HK-2 (cell line): ENCODE measurements at regions not wholly inside any gene's neighbourhood (a gene's known extent, or its start where the extent isn't known, plus 50 kb on each side); places are given as distances from the start of the nearest gene placed in this dataset.
A peak's percentile ranks its signal among the peaks of the same experiment; 100 is the strongest.

Experiments
- DNase-seq: peaks from one replicate; pipeline ENCODE4 v3.0.0-alpha.2; 2018; ENCODE audit not compliant: unreplicated experiment

DNA sequence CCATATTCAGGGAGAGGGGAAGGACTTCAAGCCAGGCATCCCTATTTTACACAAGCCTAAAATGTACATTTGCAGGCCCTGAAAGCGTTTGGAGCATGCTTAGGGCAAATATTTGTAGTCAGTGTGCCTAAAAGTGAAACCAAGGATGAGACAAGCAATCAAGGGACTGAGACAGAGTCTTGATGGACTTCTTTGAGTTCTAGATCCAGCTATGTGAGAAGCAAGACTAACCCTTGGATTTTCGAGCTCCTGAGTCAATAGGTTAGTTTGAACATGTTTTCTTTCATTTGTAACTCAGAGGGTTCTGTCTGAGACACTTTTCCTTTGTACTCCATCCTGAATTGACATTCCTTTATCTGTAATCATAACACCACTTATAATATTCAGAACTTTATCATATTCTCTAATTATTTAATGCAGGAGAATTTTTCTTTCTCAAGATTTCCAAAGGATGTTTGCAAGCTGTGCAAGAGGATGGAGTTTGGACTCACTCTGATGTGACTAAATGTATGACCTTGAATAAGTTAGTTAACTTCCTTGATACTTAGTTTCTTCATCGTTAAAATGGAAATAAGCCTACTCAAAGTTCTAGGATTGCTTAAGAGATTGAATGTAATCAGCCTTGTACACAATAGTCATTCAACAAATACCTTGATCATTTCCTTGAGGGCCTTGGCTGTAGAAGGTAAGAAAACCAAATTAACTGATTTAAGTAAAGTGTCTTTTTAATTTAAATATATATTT is 1237.8 kb upstream of the ZEB2 start:
- no peak for DNase-seq

DNA sequence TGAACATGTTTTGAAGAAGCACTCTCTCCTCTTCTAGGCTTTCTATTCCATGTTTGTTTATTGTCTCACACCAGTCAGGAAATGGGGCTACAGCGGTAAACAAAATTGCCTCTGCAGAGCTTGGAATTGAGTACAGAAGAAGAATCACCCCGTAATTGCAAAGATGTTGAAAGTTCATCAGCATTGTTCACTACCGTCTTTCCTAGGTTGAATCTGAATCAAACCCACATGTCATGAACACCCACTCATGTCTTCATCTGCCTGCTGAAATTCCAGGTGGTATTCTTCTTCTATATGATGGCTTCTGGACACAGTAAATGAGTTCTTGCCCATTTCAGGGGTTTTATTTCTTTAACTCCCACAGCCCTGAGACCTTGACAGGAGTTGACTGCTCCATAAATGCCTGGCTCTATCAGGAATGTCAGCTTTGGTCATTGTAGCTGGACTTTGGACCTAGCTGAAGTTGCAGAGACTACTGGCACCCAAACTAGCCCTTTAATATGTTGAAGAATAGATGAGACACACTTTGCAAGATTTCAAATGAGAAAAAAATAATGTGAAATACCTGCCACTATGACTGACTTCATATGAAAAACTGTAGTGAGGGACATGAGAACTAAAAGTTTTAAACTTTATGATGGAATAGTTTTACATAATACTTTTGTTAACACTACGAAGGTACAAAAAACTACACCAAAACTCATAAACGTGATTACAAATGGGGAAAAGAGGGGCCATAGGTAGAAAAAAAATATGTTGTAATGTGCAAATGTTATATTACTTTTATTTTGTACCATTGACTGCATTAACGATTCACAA is 1235.3 kb upstream of the ZEB2 start:
- DNase-seq: no peak

DNA sequence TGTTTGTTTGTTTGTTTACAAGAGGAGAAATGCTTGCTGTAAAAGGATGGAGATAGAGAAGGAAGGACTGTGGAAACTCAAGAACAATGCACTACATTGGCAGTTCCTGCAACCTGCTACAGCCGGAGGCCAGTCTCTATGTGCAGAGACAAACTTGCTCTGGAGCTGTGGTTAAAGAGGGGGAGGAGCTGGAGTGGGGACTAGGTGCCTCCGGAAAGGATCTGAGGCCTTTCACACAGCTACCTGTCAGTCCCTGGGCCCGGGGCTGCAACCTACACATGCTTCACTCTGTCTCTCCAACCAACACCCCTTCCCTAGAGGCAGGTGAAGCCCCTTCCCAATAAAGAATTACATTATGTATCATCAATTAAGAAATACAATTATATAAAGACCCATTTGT is 1234.0 kb upstream of the ZEB2 start:
- no peak for DNase-seq

GRCh38 chr2:145753041-145753608 is 1233.2 kb upstream of the ZEB2 start:
- DNase-seq: no peak

GRCh38 chr2:145752091-145752806 is 1232.3 kb upstream of the ZEB2 start:
- DNase-seq: peak; percentile 2

DNA sequence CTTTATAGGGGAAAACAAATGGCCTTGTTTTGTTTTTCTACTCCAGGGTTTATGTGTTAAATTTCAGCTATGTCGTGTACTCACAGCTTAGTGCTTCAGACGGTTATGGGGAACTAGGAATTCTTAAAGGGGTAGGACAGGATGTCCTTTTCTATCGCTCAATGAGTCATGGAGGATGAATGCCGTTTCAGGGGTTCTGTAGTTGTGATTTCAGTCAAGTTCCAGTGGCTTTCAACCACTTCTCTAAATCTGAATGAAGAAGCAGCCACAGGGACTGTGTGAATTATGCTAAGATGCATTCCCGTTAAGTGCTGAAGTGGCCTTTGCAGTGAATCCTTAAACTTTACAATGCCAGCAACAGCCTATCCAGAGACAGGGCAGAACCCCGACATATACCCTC is 1231.7 kb upstream of the ZEB2 start:
- DNase-seq: no peak

- DNase-seq: no peak
Observed at GRCh38 chr2:145751155-145751554, 1231.2 kb upstream of the ZEB2 start.

DNA sequence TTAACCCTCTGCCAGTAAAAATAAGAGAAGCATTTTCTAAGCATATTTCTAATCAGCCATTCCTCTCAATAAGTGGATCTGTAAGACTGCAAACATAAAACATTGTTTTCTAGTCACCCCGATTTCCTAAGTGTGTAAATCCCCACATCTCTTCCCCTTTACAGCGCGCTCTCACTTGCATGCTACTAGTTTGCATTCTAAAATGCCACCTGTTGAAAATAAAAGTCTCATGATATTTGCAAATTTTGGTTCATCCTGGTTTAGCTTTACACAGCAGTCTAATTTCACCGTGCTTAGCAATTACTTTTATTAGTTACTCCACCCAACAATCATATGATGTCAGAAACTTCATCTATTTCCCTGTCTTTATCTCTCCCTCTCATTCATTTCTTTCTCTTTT is 1230.7 kb upstream of the ZEB2 start:
- DNase-seq: no peak

GRCh38 chr2:145750144-145750543 is 1230.2 kb upstream of the ZEB2 start:
- no peak for DNase-seq

DNA sequence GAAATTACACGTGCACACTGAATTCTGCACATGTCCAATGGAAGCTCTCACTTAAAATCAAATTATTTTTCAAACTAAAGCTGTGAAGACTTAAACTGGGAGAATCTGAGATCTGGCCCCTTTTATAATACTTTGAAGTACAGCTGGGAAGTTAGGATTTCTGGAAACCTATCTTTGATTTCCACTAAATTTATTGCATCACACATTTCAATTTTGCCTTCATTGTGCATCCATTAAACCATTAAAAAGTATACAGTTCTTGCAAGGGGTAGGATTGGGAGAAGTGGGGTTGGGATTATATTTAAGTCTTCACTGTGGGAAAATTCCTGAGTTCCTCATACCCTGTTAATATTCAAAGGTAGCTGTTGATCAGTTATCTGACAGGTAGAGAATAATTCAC is 1229.6 kb upstream of the ZEB2 start:
- DNase-seq: no peak

GRCh38 chr2:145748927-145749326 is 1229.0 kb upstream of the ZEB2 start:
- DNase-seq: no peak

DNA sequence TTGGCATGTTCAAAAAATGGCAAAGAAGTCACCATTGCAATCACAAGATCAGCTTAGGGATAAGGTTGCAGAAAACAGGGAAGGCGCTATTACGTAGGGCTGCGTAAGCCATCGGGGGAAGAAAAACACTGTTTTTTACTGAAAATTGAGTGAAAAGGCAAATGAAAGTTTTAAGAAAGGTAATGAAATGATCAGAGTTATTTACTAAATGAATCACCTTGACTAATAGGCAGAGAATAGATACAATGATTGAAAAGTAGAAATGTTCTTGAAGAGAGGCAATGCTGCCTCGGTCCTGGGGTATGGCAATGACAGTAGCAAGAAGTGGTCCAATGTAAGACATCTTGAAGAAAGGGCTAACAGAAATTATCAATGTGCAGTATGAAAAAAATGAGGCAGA is 1227.8 kb upstream of the ZEB2 start:
- no peak for DNase-seq

DNA sequence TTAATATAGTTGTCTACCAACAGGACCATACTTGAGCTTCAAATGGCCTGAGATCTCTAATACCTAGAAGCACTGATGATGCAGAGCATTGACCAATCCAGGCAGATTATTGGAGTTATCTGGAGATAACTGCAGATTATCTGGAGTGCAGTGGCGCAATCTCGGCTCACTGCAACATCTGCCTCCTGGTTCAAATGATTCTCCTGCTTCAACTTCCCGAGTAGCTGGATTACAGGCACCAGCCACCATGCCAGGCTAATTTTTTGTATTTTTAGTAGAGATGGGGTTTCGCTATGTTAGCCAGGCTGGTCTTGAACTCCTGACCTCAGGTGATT is 1225.4 kb upstream of the ZEB2 start:
- peak; percentile 11 for DNase-seq

DNA sequence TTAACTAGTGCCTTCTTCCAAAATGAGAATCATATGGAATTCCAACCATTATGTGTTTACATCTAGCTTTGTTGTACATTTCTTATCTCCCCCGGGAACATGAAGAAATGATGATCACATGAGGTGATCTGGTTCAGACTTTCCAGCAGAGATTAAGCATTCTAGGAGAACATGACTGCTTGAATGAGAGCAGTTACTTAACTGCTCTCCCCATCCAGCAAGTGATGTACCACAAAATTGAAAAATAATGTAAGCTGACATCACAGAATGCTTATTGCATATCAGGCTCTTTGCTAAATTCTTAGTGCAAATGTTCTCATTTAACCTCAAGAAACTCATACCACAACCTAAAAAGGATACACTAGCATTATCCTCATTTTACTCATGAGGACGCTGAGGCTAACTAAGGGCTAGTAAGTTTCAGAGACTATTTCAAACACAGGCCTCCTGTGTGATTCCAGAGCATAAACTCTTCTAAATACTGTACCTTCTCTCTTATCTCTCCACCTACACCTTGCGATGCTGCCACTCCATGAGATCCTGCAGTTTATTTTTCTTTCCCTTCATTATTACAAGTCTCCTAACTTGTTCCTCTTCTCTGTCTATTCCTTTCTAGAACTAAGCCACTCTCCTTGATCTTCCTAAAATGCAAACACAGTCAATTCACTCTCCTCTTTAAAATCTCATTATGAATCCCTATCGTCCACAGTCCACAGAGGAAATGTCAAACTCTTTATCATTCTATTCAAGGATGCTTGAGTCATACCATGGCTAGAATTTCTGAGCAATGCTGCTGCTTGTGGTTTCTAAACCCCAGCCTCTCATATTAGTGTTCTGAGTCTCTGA is 1224.8 kb upstream of the ZEB2 start:
- DNase-seq: no peak

- DNase-seq: no peak
Observed at GRCh38 chr2:145743011-145743410, 1223.1 kb upstream of the ZEB2 start.

DNA sequence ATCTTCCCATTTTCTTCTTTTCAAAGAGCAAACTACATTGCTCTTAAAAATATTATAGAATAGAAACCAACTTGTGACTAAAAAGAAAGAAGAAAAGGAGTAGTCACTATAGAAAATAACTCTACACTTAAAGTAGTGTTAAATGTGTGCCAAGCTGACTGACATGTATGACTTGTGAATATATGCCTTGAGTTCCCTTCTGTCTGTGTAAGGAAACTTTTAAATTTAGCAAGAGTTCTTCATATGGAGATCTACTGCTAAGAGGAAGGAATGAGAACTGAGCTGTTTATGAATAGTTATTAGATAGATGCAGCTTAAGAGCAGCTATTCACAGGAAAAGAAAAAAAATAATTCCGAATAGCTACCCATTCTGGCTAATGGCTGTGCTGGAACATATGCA is 1221.7 kb upstream of the ZEB2 start:
- DNase-seq: no peak

GRCh38 chr2:145741181-145741580 is 1221.3 kb upstream of the ZEB2 start:
- no peak for DNase-seq

- DNase-seq: no peak
Observed at GRCh38 chr2:145740302-145740701, 1220.4 kb upstream of the ZEB2 start.

GRCh38 chr2:145739681-145740080 is 1219.8 kb upstream of the ZEB2 start:
- no peak for DNase-seq

DNA sequence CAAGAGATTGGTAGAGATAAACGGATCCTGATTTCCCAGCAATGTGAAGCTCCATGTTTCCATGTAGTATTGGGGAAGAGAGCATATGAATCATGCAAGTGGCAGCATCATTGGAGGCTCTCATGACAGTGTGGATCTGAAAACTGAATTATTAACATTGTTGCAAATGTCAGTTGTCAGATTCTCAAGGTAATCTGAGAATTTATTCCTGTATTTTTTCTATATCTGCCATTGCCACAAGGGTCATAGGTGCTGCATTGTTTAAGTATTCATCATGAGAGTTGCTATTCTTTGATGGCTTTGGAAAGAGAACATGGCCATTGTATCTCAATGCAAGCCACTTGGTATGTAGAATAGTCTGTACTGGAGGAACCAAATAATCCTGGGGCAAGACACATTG is 1217.0 kb upstream of the ZEB2 start:
- no peak for DNase-seq

DNA sequence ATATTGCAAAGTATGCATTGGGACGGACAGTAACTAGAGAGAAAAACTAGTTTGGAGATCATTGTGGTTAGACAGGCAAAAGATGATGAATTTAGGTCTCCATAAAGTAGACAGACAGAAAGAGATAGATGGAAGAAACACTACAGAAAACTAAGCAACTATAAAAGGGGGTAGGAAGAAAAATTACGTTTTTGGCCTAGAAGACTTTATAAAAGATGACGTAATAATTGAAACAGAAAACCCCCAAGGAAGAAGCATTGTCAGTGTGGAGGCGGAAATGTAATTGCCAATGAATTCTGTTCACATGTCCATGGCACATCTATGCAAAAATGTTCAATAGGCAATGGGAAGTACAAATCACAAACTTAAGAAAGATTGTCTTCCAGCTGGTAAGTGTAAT is 1211.5 kb upstream of the ZEB2 start:
- DNase-seq: no peak
